ENCODE measurements at regions not wholly inside any gene's neighbourhood (a gene's known extent, or its start where the extent isn't known, plus 50 kb on each side); places are given as distances from the start of the nearest gene placed in this dataset.

DNA sequence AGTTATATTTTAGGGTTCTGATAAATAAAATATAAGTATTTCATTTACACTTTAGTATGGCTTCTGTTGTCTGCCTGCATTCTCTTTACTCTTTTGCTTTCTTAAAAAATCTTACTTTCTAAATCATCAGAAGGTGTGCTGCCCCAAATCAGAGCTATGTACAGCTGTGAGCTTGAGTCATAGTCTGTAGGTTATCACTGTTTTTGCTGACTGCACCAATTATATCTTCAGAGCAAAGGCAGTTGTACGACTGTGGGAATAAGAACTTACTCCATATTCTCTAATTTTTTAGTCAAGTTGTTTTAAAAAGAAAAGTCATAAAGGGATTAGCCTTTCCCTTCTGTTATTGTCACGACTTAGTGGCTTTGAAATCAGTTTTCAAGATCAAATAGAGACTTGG lies 1649.0 kb downstream of the HACE1 start:
- Histone ChIP-seq H3K4me1 (ENCODE audit: control insufficient read depth in 2 of 2, insufficient read depth in 2 of 2, low read length in 1 of 2) (no peaks in the 10 kb centered on the region), H3K27me3 (ENCODE audit: control insufficient read depth in 1 of 2, insufficient read depth in 2 of 2, low read length in 2 of 2) (no peaks in the 10 kb centered on the region), H3K4me3 (ENCODE audit: low read depth in 1 of 2, low read length in 2 of 2) (no peak overlapping the region), H3K27ac (ENCODE audit: low read depth in 2 of 2, low read length in 1 of 2) (no peak overlapping the region), H3K36me3 (ENCODE audit: control insufficient read depth in 2 of 2, insufficient read depth in 2 of 2, low read length in 1 of 2) (no peaks in the 10 kb centered on the region), H3K9me3 (ENCODE audit: control insufficient read depth in 2 of 2, insufficient read depth in 1 of 2, low read depth in 1 of 2, low read length in 1 of 2) (no peaks in the 10 kb centered on the region)
- 29 to 34% methylated on average over 2 of the region's 2 CpGs for WGBS, 2 donors

DNA sequence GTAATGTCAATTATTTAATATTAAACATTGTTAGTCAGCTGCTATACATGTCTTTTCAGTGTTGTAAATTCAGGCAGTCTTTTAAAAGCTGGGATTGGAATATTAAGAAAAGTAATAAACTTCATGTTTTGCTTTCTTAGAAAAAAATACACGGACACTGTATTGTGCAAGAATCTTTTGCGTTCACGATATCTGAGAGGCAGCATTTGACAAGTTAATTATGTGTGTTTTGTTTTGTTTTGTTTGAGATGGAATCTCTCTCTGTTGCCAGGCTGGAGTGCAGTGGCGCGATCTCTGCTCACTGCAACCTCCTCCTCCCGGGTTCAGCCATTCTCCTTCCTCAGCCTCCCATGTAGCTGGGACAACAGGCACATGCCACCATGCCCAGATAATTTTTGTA lies 1661.3 kb downstream of the HACE1 start:
- H3K36me3 ChIP-seq (ENCODE audit: control insufficient read depth in 2 of 2, insufficient read depth in 2 of 2, low read length in 1 of 2): no peaks in the 10 kb centered on the region
- no peaks in the 10 kb centered on the region for H3K4me1 ChIP-seq (ENCODE audit: control insufficient read depth in 2 of 2, insufficient read depth in 2 of 2, low read length in 1 of 2)
- 60 to 69% methylated on average over 6 of the region's 6 CpGs for WGBS, 2 donors

DNA sequence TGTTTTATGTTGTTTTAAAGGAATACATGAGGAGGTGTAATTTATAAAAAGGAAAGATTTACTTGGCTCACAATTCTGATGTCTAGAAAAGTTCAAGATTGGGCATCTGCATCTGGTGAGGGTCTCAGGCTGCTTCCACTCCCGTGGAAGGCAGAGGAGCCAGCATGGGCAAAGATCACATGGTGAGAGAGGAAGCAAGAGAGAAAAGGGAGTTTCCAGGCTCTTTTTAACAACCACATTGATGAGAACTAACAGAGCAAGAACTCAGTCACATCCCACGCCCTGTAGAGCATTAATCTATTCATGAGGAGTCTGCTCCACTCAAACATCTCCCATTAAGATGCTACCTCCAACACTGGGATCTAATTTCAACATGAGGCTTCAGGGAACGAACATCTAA lies 1666.3 kb downstream of the HACE1 start:
- H3K9me3 ChIP-seq (ENCODE audit: control insufficient read depth in 2 of 2, insufficient read depth in 1 of 2, low read depth in 1 of 2, low read length in 1 of 2): no peaks in the 10 kb centered on the region
- 47 to 55% methylated on average over 3 of the region's 3 CpGs for WGBS, 2 donors

More for the DNA sequence above, 1661.3 kb downstream of the HACE1 start:
- Histone ChIP-seq H3K27me3 (ENCODE audit: control insufficient read depth in 1 of 2, insufficient read depth in 2 of 2, low read length in 2 of 2) (no peaks in the 10 kb centered on the region), H3K4me3 (ENCODE audit: low read depth in 1 of 2, low read length in 2 of 2) (no peak overlapping the region), H3K9me3 (ENCODE audit: control insufficient read depth in 2 of 2, insufficient read depth in 1 of 2, low read depth in 1 of 2, low read length in 1 of 2) (no peaks in the 10 kb centered on the region), H3K27ac (ENCODE audit: low read depth in 2 of 2, low read length in 1 of 2) (no peak overlapping the region)

DNA sequence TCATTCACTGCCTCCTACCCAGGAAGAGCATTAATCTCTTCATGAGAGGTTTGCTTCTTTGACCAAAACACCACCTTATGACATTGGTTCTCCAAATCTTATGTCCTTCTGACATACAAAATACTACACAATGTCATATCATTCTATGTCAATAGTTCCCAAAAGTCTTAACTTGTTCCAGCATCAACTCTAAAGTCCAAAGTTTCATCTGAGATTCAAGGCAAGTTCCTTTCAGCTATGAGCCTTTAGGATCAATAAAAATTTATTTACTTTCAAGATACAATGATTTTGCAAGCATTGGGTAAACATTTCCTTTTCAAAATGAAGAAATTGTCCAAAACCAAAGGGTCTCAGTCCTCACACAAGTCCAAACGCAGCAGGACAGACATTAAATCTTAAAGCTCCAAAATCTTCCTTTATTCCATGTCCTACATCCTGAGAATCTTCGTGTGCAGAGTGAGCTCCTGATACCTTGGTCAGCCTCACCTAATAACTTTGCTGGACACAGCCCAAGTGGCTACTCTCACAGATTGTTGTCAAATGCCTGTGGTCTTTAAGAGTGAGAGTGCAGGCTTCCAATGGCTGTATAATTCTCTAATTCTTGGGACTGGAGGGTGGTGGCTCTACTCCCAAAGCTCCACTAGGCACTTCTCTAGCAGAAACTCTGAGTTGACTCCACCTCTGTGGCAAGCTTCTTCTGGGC lies 1668.2 kb downstream of the HACE1 start:
- 48 to 50% methylated on average over 2 of the region's 2 CpGs for WGBS, 2 donors
- H3K36me3 ChIP-seq (ENCODE audit: control insufficient read depth in 2 of 2, insufficient read depth in 2 of 2, low read length in 1 of 2): no peaks in the 10 kb centered on the region
- H3K27ac ChIP-seq (ENCODE audit: low read depth in 2 of 2, low read length in 1 of 2): no peak overlapping the region
- no peaks in the 10 kb centered on the region for H3K27me3 ChIP-seq (ENCODE audit: control insufficient read depth in 1 of 2, insufficient read depth in 2 of 2, low read length in 2 of 2)
- no peaks in the 10 kb centered on the region for H3K9me3 ChIP-seq (ENCODE audit: control insufficient read depth in 2 of 2, insufficient read depth in 1 of 2, low read depth in 1 of 2, low read length in 1 of 2)
- no peaks in the 10 kb centered on the region for H3K4me1 ChIP-seq (ENCODE audit: control insufficient read depth in 2 of 2, insufficient read depth in 2 of 2, low read length in 1 of 2)
- H3K4me3 ChIP-seq (ENCODE audit: low read depth in 1 of 2, low read length in 2 of 2): no peak overlapping the region

More for the DNA sequence above, 1666.3 kb downstream of the HACE1 start:
- Histone ChIP-seq H3K27me3 (ENCODE audit: control insufficient read depth in 1 of 2, insufficient read depth in 2 of 2, low read length in 2 of 2) (no peaks in the 10 kb centered on the region), H3K36me3 (ENCODE audit: control insufficient read depth in 2 of 2, insufficient read depth in 2 of 2, low read length in 1 of 2) (no peaks in the 10 kb centered on the region), H3K4me1 (ENCODE audit: control insufficient read depth in 2 of 2, insufficient read depth in 2 of 2, low read length in 1 of 2) (no peaks in the 10 kb centered on the region), H3K27ac (ENCODE audit: low read depth in 2 of 2, low read length in 1 of 2) (no peak overlapping the region), H3K4me3 (ENCODE audit: low read depth in 1 of 2, low read length in 2 of 2) (no peak overlapping the region)

DNA sequence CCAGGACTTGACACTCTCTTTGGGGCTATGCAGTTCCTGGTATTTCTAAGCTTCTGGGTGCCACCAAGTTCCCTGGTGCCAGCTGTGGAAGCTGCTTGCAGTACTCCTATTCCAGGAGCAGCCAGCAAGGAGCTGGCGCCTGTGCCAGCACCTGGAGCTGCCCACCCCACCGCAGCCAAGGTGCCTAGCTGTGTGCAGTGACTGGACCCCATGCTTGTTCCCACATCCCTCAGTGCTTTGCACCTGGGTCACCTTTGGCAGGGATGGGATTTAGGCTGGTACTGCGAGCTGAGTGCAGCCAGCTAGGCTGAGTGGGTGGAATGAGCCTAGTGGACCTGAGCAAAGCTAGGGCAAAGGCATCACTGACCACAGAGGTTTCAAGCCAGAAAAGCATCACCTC lies 1674.9 kb downstream of the HACE1 start:
- no peaks in the 10 kb centered on the region for H3K4me1 ChIP-seq (ENCODE audit: control insufficient read depth in 2 of 2, insufficient read depth in 2 of 2, low read length in 1 of 2)
- 88 to 89% methylated on average over 3 of the region's 3 CpGs for WGBS, 2 donors
- no peaks in the 10 kb centered on the region for H3K27me3 ChIP-seq (ENCODE audit: control insufficient read depth in 1 of 2, insufficient read depth in 2 of 2, low read length in 2 of 2)

DNA sequence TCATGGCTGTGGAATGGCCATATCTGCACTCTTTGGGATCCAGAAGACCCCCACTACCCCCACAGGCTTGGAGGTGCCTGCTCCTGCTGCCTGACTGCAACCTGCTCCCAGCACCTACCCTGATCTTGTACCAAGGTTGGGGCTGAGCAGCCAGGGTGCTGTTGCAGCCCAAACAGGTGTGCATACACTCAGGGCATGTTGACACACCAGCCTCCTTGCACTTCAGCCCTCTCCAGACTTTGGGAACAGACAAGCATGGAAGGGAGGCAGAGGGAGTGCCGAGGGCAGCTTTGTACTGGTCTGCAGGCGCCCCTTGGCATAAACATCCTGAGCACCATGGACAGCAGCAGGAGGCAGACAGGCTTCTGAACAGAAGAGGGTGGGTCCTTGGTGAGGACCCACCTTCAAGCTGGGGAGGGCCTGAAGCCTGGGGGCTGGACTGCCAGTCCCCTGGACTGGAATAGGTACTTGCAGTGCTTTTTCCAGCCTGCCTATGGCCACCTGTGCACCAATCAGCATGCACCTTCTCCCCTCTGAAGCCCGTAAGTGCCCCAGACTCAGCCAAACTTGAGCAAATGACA lies 1675.8 kb downstream of the HACE1 start:
- Histone ChIP-seq H3K9me3 (ENCODE audit: control insufficient read depth in 2 of 2, insufficient read depth in 1 of 2, low read depth in 1 of 2, low read length in 1 of 2) (peaks cover 6 to 11% of the 10 kb centered on the region in 2 donors), H3K4me3 (ENCODE audit: low read depth in 1 of 2, low read length in 2 of 2) (no peak overlapping the region), H3K36me3 (ENCODE audit: control insufficient read depth in 2 of 2, insufficient read depth in 2 of 2, low read length in 1 of 2) (no peaks in the 10 kb centered on the region), H3K27me3 (ENCODE audit: control insufficient read depth in 1 of 2, insufficient read depth in 2 of 2, low read length in 2 of 2) (no peaks in the 10 kb centered on the region), H3K4me1 (ENCODE audit: control insufficient read depth in 2 of 2, insufficient read depth in 2 of 2, low read length in 1 of 2) (no peaks in the 10 kb centered on the region), H3K27ac (ENCODE audit: low read depth in 2 of 2, low read length in 1 of 2) (no peak overlapping the region)
- WGBS, 2 donors: 73 to 86% methylated on average over 3 of the region's 3 CpGs

More for the DNA sequence above, 1674.9 kb downstream of the HACE1 start:
- Histone ChIP-seq H3K27ac (ENCODE audit: low read depth in 2 of 2, low read length in 1 of 2) (no peak overlapping the region), H3K36me3 (ENCODE audit: control insufficient read depth in 2 of 2, insufficient read depth in 2 of 2, low read length in 1 of 2) (no peaks in the 10 kb centered on the region), H3K4me3 (ENCODE audit: low read depth in 1 of 2, low read length in 2 of 2) (no peak overlapping the region), H3K9me3 (ENCODE audit: control insufficient read depth in 2 of 2, insufficient read depth in 1 of 2, low read depth in 1 of 2, low read length in 1 of 2) (peaks cover 6 to 11% of the 10 kb centered on the region in 2 donors)

DNA sequence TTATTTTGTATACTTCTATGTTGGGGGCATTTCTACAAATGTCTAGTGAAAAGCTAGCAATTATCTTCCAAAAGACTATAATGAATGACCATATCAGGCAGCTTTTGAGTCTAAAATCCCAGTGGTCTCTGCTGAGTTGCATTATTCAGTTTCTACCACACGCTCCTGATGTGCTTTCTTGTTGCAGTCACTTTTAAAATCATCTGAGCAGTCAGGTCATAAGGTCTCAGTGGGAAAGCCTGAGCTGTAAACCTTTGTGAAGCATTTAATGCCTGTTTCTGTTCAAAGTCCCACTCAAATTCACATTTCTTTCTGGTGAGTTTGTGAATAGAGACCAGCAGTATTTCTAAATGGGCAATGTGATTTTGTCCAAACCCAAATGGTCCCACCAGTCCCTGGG lies 1681.5 kb downstream of the HACE1 start:
- no peak overlapping the region for H3K27ac ChIP-seq (ENCODE audit: low read depth in 2 of 2, low read length in 1 of 2)
- no peak overlapping the region for H3K4me3 ChIP-seq (ENCODE audit: low read depth in 1 of 2, low read length in 2 of 2)
- no peaks in the 10 kb centered on the region for H3K36me3 ChIP-seq (ENCODE audit: control insufficient read depth in 2 of 2, insufficient read depth in 2 of 2, low read length in 1 of 2)
- no peaks in the 10 kb centered on the region for H3K27me3 ChIP-seq (ENCODE audit: control insufficient read depth in 1 of 2, insufficient read depth in 2 of 2, low read length in 2 of 2)
- H3K4me1 ChIP-seq (ENCODE audit: control insufficient read depth in 2 of 2, insufficient read depth in 2 of 2, low read length in 1 of 2): no peaks in the 10 kb centered on the region
- no peaks in the 10 kb centered on the region for H3K9me3 ChIP-seq (ENCODE audit: control insufficient read depth in 2 of 2, insufficient read depth in 1 of 2, low read depth in 1 of 2, low read length in 1 of 2)
- WGBS, 2 donors: 68 to 69% methylated on average over 1 of the region's 1 CpG

DNA sequence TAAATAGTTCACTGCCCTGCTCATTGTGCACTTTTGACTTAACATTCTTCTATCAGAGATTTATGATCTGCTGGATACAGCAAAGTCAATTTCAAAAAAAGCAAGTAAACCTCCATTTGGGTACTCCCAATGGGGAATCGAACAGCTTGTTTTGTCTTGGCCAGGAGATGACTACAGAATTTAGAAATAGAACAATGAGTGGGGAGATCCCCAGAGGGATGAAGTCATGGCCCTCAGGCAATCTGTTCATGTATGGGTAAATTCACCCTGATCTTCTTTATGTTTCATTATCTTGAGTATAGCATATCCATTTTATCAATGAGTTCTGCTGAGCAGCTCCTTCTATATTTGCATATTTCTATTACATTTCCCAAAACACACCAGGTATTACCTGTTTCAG lies 1681.9 kb downstream of the HACE1 start:
- H3K4me3 ChIP-seq (ENCODE audit: low read depth in 1 of 2, low read length in 2 of 2): no peak overlapping the region
- no peak overlapping the region for H3K27ac ChIP-seq (ENCODE audit: low read depth in 2 of 2, low read length in 1 of 2)
- no peaks in the 10 kb centered on the region for H3K36me3 ChIP-seq (ENCODE audit: control insufficient read depth in 2 of 2, insufficient read depth in 2 of 2, low read length in 1 of 2)
- H3K27me3 ChIP-seq (ENCODE audit: control insufficient read depth in 1 of 2, insufficient read depth in 2 of 2, low read length in 2 of 2): no peaks in the 10 kb centered on the region
- no peaks in the 10 kb centered on the region for H3K4me1 ChIP-seq (ENCODE audit: control insufficient read depth in 2 of 2, insufficient read depth in 2 of 2, low read length in 1 of 2)
- 0 to 10% methylated on average over 1 of the region's 1 CpG for WGBS, 2 donors
- no peaks in the 10 kb centered on the region for H3K9me3 ChIP-seq (ENCODE audit: control insufficient read depth in 2 of 2, insufficient read depth in 1 of 2, low read depth in 1 of 2, low read length in 1 of 2)

DNA sequence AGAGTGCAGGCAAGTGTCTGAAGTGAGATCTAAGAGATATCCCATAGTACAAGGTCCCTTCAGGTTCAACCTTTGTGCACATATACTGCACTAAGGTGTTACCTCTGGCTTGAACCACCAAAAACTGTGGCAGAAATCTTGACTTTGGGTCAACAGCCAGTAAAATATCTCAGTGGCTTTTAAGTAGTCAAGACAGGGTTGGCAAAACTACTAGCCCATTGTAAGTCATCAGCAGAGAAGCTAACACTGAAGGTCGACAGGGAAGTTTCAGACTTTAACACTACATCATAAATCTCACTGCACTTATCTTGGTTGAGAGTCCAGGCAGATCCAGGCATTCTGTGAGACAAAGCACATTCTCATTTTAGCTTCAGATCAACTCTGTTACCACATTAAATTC lies 1684.7 kb downstream of the HACE1 start:
- Histone ChIP-seq H3K9me3 (ENCODE audit: control insufficient read depth in 2 of 2, insufficient read depth in 1 of 2, low read depth in 1 of 2, low read length in 1 of 2) (no peaks in the 10 kb centered on the region), H3K27ac (ENCODE audit: low read depth in 2 of 2, low read length in 1 of 2) (no peak overlapping the region), H3K36me3 (ENCODE audit: control insufficient read depth in 2 of 2, insufficient read depth in 2 of 2, low read length in 1 of 2) (no peaks in the 10 kb centered on the region), H3K4me1 (ENCODE audit: control insufficient read depth in 2 of 2, insufficient read depth in 2 of 2, low read length in 1 of 2) (no peaks in the 10 kb centered on the region), H3K4me3 (ENCODE audit: low read depth in 1 of 2, low read length in 2 of 2) (no peak overlapping the region), H3K27me3 (ENCODE audit: control insufficient read depth in 1 of 2, insufficient read depth in 2 of 2, low read length in 2 of 2) (no peaks in the 10 kb centered on the region)
- 37 to 47% methylated on average over 1 of the region's 1 CpG for WGBS, 2 donors
